Upper lobe of left lung (tissue), 6 donors: ENCODE measurements at regions not wholly inside any gene's neighbourhood (a gene's known extent, or its start where the extent isn't known, plus 50 kb on each side); places are given as distances from the start of the nearest gene placed in this dataset.

Experiments used
- ATAC-seq, 2 donors: fragments of 200-7000 bp; cut with Tn5 transposase; one replicate each; pipeline ENCODE4 v1.9.1; 2022; ENCODE audit warnings: mild to moderate bottlenecking in 2 of 2, moderate library complexity in 2 of 2; ENCODE audit not compliant: low FRiP score in 2 of 2
- DNase-seq, 2 donors: peaks; one replicate each; pipeline ENCODE4 v3.0.0-alpha.2; 2019 to 2020
- H3K27ac ChIP-seq, 4 donors: fragments of 200-600 bp; sonication (generic); one replicate each; pipeline ENCODE4 v1.5.1; 2016 to 2019
- H3K27me3 ChIP-seq, 4 donors: fragments of 200-600 bp; sonication (generic); one replicate each; pipeline ENCODE4 v1.5.1; 2017 to 2019
- H3K36me3 ChIP-seq, 4 donors: fragments of 200-600 bp; sonication (generic); one replicate each; pipeline ENCODE4 v1.5.1; 2016 to 2019
- H3K4me1 ChIP-seq, 4 donors: fragments of 200-600 bp; sonication (generic); one replicate each; pipeline ENCODE4 v1.5.1; 2018 to 2019
- H3K4me3 ChIP-seq, 4 donors: fragments of 200-600 bp; sonication (generic); one replicate each; pipeline ENCODE4 v1.5.1; 2017 to 2019; ENCODE audit warnings: mild to moderate bottlenecking in 2 of 4, moderate library complexity in 1 of 4
- H3K9me3 ChIP-seq, 4 donors: fragments of 200-600 bp; sonication (generic); one replicate each; pipeline ENCODE4 v1.5.1; 2018 to 2019
- EP300 ChIP-seq, 4 donors: sonication (generic); formaldehyde crosslinking; IDR thresholded peaks; one replicate each; pipeline ENCODE4 v1.5.1; 2017; ENCODE audit warnings: antibody characterized with exemption in 4 of 4, control low read depth in 2 of 4
- POLR2A ChIP-seq, 4 donors: fragments of 450-650 bp; IDR thresholded peaks; one replicate each; pipeline ENCODE4 v1.5.1; 2016 to 2017; ENCODE audit warnings: antibody characterized with exemption in 4 of 4, mild to moderate bottlenecking in 2 of 4
- POLR2AphosphoS5 ChIP-seq, 2 donors: sonication (generic); formaldehyde crosslinking; IDR thresholded peaks; one replicate each; pipeline ENCODE4 v1.5.1; 2017; ENCODE audit warnings: antibody characterized with exemption in 2 of 2
- WGBS, 2 donors: methylation state at CpG; one replicate each; pipeline ENCODE4 v1.1.5; 2017 to 2018; 5-methylcytosine and 5-hydroxymethylcytosine counted together
- TF ChIP-seq, protein P1 (sequence below), 6 experiments: fragments of 450-650 bp in 4 of 6; fragments of 200-600 bp in 2 of 6; sonication (generic) in 2 of 6; IDR thresholded peaks; one replicate each; pipeline ENCODE4 v1.5.1; 2016 to 2019; ENCODE audit warnings: antibody characterized with exemption in 6 of 6
- donor health status: DM: no; HTN: no; CAD: no; lungs with moderate emphysema.
- donor health status: DM: no; HTN: yes; CAD: no; lungs with severe emphysema.

DNA sequence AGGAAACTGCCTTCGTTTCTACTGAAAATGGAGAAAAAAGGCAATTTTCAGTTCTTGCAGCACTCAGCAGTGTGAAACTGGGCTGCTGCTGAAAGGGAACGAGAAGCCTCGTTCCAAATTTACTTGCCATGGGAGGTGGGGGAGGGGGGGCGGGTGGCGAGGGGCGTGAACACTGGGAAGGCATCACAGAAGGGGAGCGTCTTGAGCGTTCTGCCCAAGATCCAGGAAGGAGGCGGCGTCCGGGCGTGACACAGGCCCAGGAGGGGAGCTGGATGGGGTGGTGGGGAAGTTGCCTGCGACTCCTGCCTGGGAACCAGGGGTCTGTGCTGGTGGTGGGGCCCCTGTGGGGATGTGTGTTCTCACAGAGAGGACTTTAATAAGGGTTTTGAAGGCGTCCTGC lies 213.5 kb downstream of the CTTN start:
- Histone ChIP-seq H3K4me1 (peaks cover 0 to 6% (median 6%) of the 10 kb centered on the region in 4 donors), H3K4me3 (no peak overlapping the region), H3K27ac (no peak overlapping the region), H3K9me3 (peaks cover 0 to 15% (median 8%) of the 10 kb centered on the region in 4 donors), H3K27me3 (peaks cover 0 to 2% (median 0%) of the 10 kb centered on the region in 4 donors), H3K36me3 (no peaks in the 10 kb centered on the region)
- TF ChIP-seq EP300 (IDR thresholded peaks at IDR 0.05) (no peak), POLR2A (IDR thresholded peaks at IDR 0.05) (no peak), POLR2AphosphoS5 (IDR thresholded peaks at IDR 0.05) (no peak)
- TF ChIP-seq, protein P1, sequence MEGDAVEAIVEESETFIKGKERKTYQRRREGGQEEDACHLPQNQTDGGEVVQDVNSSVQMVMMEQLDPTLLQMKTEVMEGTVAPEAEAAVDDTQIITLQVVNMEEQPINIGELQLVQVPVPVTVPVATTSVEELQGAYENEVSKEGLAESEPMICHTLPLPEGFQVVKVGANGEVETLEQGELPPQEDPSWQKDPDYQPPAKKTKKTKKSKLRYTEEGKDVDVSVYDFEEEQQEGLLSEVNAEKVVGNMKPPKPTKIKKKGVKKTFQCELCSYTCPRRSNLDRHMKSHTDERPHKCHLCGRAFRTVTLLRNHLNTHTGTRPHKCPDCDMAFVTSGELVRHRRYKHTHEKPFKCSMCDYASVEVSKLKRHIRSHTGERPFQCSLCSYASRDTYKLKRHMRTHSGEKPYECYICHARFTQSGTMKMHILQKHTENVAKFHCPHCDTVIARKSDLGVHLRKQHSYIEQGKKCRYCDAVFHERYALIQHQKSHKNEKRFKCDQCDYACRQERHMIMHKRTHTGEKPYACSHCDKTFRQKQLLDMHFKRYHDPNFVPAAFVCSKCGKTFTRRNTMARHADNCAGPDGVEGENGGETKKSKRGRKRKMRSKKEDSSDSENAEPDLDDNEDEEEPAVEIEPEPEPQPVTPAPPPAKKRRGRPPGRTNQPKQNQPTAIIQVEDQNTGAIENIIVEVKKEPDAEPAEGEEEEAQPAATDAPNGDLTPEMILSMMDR (IDR thresholded peaks at IDR 0.05), result no peak
- no peak for DNase-seq
- WGBS, 2 donors, result 48 to 64% methylated on average over 14 of the region's 14 CpGs
- ATAC-seq, result no peak

DNA sequence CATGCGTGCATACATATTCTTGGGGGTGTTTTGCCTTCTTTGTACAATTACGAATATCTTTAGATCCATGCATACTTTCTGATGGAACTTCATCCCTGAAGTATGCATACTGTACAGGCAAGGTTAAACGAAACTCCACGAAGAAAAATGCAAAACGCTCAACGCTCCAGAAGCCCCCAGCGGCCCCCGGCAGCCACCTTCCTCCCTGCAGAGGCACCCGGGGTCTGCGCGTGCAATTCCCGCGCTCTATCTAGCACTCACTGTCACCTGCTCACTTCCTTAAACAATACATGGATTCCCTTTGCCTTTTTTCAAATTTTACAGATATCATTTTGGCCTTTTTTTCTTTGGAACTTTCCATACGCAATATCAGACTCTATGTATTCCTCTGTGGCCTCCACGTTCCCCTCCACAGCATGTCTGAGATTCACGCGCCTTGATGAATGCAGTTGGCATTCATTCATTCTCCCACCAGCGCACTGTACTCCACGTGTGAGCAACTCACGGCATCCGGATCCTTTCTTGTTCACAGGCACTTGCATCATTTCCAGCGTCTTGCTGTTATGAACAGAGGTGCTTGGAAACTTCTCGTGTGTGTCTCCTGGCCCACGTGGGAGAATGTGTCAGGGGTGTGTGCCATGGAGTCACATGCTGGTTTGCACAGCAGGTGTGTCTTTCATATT lies 214.3 kb downstream of the CTTN start:
- no peak overlapping the region for H3K4me3 ChIP-seq
- ATAC-seq (no peak), DNase-seq (no peak)
- 81 to 82% methylated on average over 24 of the region's 24 CpGs for WGBS, 2 donors
- peaks cover 0 to 6% (median 6%) of the 10 kb centered on the region in 4 donors for H3K4me1 ChIP-seq
- H3K9me3 ChIP-seq, result peaks cover 0 to 15% (median 8%) of the 10 kb centered on the region in 4 donors
- TF ChIP-seq POLR2AphosphoS5 (IDR thresholded peaks at IDR 0.05), result no peak
- no peak for TF ChIP-seq POLR2A (IDR thresholded peaks at IDR 0.05)
- TF ChIP-seq, protein P1 (IDR thresholded peaks at IDR 0.05), result no peak
- no peak for TF ChIP-seq EP300 (IDR thresholded peaks at IDR 0.05)
- no peaks in the 10 kb centered on the region for H3K36me3 ChIP-seq
- peaks cover 0 to 2% (median 0%) of the 10 kb centered on the region in 4 donors for H3K27me3 ChIP-seq
- H3K27ac ChIP-seq, result no peak overlapping the region

DNA sequence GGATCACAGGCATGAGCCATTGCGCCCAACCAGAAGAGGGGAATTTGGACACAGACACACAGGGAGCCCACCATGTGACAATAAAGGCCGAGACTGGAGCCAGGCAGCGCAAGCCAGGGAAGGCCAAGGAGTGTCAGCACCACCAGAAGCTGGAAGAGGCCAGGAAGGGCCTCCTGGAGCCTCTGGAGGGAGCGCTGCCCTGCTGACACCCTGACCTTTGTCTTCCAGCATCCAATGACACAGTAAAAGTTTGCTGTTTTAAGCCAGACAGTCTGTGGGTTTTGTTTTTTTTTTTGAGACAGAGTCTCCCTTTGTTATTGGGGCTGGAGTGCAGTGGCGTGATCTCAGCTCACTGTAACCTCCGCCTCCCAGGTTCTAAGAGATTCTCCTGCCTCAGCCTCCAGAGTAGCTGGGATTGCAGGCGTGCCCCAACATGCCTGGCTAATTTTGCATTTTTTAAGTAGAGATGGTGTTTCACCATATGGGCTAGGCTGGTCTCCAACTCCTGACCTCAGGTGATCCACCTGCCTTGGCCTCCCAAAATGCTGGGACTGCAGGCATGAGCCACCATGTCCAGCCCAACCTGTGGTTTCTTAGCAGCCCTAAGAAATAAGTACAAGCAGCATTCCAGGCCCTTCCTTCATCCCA lies 215.8 kb downstream of the CTTN start:
- no peaks in the 10 kb centered on the region for H3K4me1 ChIP-seq
- ATAC-seq (no peak), DNase-seq (no peak)
- no peak overlapping the region for H3K27ac ChIP-seq
- no peak for TF ChIP-seq POLR2A (IDR thresholded peaks at IDR 0.05)
- TF ChIP-seq POLR2AphosphoS5 (IDR thresholded peaks at IDR 0.05), result no peak
- TF ChIP-seq, protein P1 (IDR thresholded peaks at IDR 0.05), result no peak
- no peak for TF ChIP-seq EP300 (IDR thresholded peaks at IDR 0.05)
- H3K27me3 ChIP-seq, result peaks cover 0 to 2% (median 0%) of the 10 kb centered on the region in 4 donors
- H3K4me3 ChIP-seq, result no peak overlapping the region
- WGBS, 2 donors, result 91 to 97% methylated on average over 4 to 7 of the region's 7 CpGs
- no peaks in the 10 kb centered on the region for H3K36me3 ChIP-seq
- H3K9me3 ChIP-seq, result peaks cover 0 to 15% (median 8%) of the 10 kb centered on the region in 4 donors

DNA sequence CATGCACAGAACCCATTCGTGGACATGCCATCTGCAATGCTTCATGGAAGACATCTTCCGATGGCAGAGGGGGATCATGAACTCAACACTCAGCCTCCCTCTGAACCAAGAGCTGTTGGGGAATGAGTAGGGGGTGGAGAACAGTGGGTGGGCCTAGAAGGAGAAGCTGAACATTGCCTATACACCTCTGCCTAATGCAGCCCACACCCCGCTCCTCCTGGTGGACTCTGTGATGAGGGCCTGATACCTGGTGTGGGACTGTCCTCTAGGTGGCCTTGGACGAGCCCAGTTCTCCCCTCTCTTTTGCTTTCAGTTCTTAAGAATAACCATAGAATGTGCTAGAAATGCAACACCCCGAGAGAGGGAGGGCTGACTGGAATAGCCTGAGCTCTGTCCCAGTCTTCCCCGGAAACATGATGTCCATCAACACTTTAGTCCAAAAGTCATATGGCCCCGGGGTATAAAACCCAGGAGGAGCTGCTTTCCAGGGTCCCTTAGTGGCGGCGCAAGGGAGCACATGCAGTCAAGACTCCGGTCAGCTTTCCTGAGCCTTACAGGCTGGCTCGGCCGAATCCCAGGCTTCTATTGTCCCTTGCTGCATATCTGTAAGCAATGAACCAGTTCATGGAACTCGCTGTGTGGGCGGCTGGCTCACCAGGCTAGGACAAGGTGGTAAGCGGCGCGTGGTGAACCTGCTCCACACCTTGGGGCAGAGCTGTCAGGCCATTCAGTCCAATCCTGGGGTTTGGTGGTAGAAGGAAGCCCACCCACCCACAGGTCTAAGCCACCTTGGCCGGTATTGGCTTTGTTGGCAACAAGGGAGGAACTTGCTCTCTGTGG lies 216.9 kb downstream of the CTTN start:
- DNase-seq (no peak), ATAC-seq (no peak)
- no peaks in the 10 kb centered on the region for H3K4me1 ChIP-seq
- H3K4me3 ChIP-seq, result no peak overlapping the region
- 95 to 97% methylated on average over 16 to 18 of the region's 18 CpGs for WGBS, 2 donors
- peaks cover 0 to 15% (median 8%) of the 10 kb centered on the region in 4 donors for H3K9me3 ChIP-seq
- no peaks in the 10 kb centered on the region for H3K36me3 ChIP-seq
- H3K27me3 ChIP-seq, result peaks cover 0 to 2% (median 0%) of the 10 kb centered on the region in 4 donors
- H3K27ac ChIP-seq, result no peak overlapping the region
- TF ChIP-seq, protein P1 (IDR thresholded peaks at IDR 0.05), result no peak
